Keratinocyte (primary cell): ENCODE measurements at regions not wholly inside any gene's neighbourhood (a gene's known extent, or its start where the extent isn't known, plus 50 kb on each side); places are given as distances from the start of the nearest gene placed in this dataset.

ENCODE experiments used
- DNase-seq: peaks from one replicate; pipeline ENCODE4 v3.0.0-alpha.2; 2011; ENCODE audit warnings: low read depth, missing footprints, low spot score
- FAIRE-seq: peaks from 2 replicates; lab custom pipeline; 2011; peaks lifted over from hg19 to GRCh38; lab: Jason Lieb, UNC
- H2AFZ ChIP-seq: 2 replicates; pipeline ENCODE4 v1.6.0; 2012; ENCODE audit warnings: low read length, control low read depth, inconsistent platforms; ENCODE audit not compliant: control insufficient read depth
- H3K27ac ChIP-seq: 2 replicates; pipeline ENCODE4 v1.5.1; 2011; ENCODE audit warnings: low read length; ENCODE audit not compliant: control insufficient read depth, insufficient read depth
- H3K27me3 ChIP-seq: 3 replicates; pipeline ENCODE4 v1.6.0; 2011; ENCODE audit warnings: low read length; ENCODE audit not compliant: control insufficient read depth, insufficient read depth; ENCODE audit errors: extremely low read depth
- H3K36me3 ChIP-seq, 2 experiments: 2 replicates in 1 of 2; 3 replicates in 1 of 2; pipeline ENCODE4 v1.5.1; 2011; ENCODE audit warnings: low read length in 2 of 2, mild to moderate bottlenecking in 1 of 2; ENCODE audit not compliant: control insufficient read depth in 2 of 2, insufficient read depth in 2 of 2; ENCODE audit errors: extremely low read depth in 1 of 2
- H3K4me1 ChIP-seq: 3 replicates; pipeline ENCODE4 v1.5.1; 2011; ENCODE audit warnings: low read length; ENCODE audit not compliant: control insufficient read depth, insufficient read depth; ENCODE audit errors: extremely low read depth
- H3K4me2 ChIP-seq: 3 replicates; pipeline ENCODE4 v1.6.0; 2011; ENCODE audit warnings: low read depth, low read length; ENCODE audit not compliant: control insufficient read depth, insufficient read depth; ENCODE audit errors: extremely low read depth
- H3K4me3 ChIP-seq, 3 experiments: fragments of 200-600 bp in 1 of 3; sonication (generic) in 1 of 3; 2 replicates in 2 of 3; 3 replicates in 1 of 3; pipeline ENCODE4 v1.5.1; 2011 to 2016; ENCODE audit warnings: low read length in 3 of 3, mild to moderate bottlenecking in 3 of 3, control low read depth in 2 of 3, inconsistent platforms in 1 of 3, low read depth in 1 of 3, mixed read lengths in 1 of 3, mixed run types in 1 of 3, moderate library complexity in 1 of 3; ENCODE audit not compliant: control insufficient read depth in 2 of 3, insufficient read depth in 2 of 3; ENCODE audit errors: extremely low read depth in 1 of 3
- H3K79me2 ChIP-seq: 2 replicates; pipeline ENCODE4 v1.6.0; 2012; ENCODE audit warnings: low read length; ENCODE audit not compliant: control insufficient read depth, insufficient read depth
- H3K9ac ChIP-seq: 3 replicates; pipeline ENCODE4 v1.6.0; 2011; ENCODE audit warnings: low read length; ENCODE audit not compliant: control insufficient read depth, insufficient read depth; ENCODE audit errors: extremely low read depth
- H3K9me1 ChIP-seq: 3 replicates; pipeline ENCODE4 v1.6.0; 2011; ENCODE audit warnings: low read length; ENCODE audit not compliant: control insufficient read depth, insufficient read depth; ENCODE audit errors: extremely low read depth
- H3K9me3 ChIP-seq: 2 replicates; pipeline ENCODE4 v1.5.1; 2012; ENCODE audit warnings: low read depth, low read length; ENCODE audit not compliant: control insufficient read depth
- H4K20me1 ChIP-seq: 3 replicates; pipeline ENCODE4 v1.6.0; 2011; ENCODE audit warnings: low read length; ENCODE audit not compliant: control insufficient read depth, insufficient read depth; ENCODE audit errors: extremely low read depth
- CTCF ChIP-seq, 3 experiments: IDR thresholded peaks in 1 of 3; conservative IDR thresholded peaks in 1 of 3; optimal IDR thresholded peaks in 1 of 3; 2 replicates in 2 of 3; 3 replicates in 1 of 3; pipeline versions ENCODE3 to v1.5.1; 2011; ENCODE audit warnings: low read length in 3 of 3, mild to moderate bottlenecking in 3 of 3, moderate library complexity in 2 of 3, control low read depth in 1 of 3, inconsistent platforms in 1 of 3; ENCODE audit not compliant: insufficient read depth in 2 of 3; ENCODE audit errors: extremely low read depth in 1 of 3
- EZH2 ChIP-seq: IDR thresholded peaks from one replicate; pipeline ENCODE4 v1.6.1; 2012; ENCODE audit warnings: inconsistent platforms, mild to moderate bottlenecking, low read length, moderate library complexity
- dilution Hi-C: fragments of 300-500 bp; cut with MboI; formaldehyde crosslinking; loops from one replicate; pipeline ENCODE4 v1.7.0; 2020; ENCODE audit warnings: low sequenced_read_pairs; ENCODE audit not compliant: extremely low pct_ligation_motif_present

GRCh38 chr6:8644306-8644705 lies 209.0 kb upstream of the SLC35B3 start:
- FAIRE-seq, result no peak
- Histone ChIP-seq H3K4me3 (no peak overlapping the region), H3K9ac (no peak overlapping the region), H3K9me1 (no peaks in the 10 kb centered on the region), H3K36me3 (no peaks in the 10 kb centered on the region), H3K27me3 (no peaks in the 10 kb centered on the region), H3K9me3 (no peaks in the 10 kb centered on the region), H2AFZ (no peak overlapping the region), H3K4me1 (no peaks in the 10 kb centered on the region), H4K20me1 (no peaks in the 10 kb centered on the region), H3K4me2 (no peak overlapping the region), H3K27ac (no peak overlapping the region), H3K79me2 (no peaks in the 10 kb centered on the region)
- DNase-seq, result no peak
- TF ChIP-seq CTCF (optimal IDR thresholded peaks at IDR 0.05 in 1 of 3, IDR thresholded peaks at IDR 0.05 in 1 of 3, conservative IDR thresholded peaks at IDR 0.05 in 1 of 3; ENCODE audit: extremely low read depth in 1 of 3, insufficient read depth in 2 of 3, low read length in 3 of 3) (no peak), EZH2 (no peak)
- dilution Hi-C loops, result no loop called here

GRCh38 chr6:8642854-8643253 lies 207.5 kb upstream of the SLC35B3 start:
- no peaks in the 10 kb centered on the region for H3K79me2 ChIP-seq
- H3K27me3 ChIP-seq, result no peaks in the 10 kb centered on the region
- H4K20me1 ChIP-seq, result no peaks in the 10 kb centered on the region
- no peak overlapping the region for H3K9ac ChIP-seq
- H3K4me1 ChIP-seq, result no peaks in the 10 kb centered on the region
- no peak for FAIRE-seq
- no peak overlapping the region for H3K4me2 ChIP-seq
- DNase-seq, result no peak
- no peak for TF ChIP-seq CTCF (optimal IDR thresholded peaks at IDR 0.05 in 1 of 3, IDR thresholded peaks at IDR 0.05 in 1 of 3, conservative IDR thresholded peaks at IDR 0.05 in 1 of 3; ENCODE audit: extremely low read depth in 1 of 3, insufficient read depth in 2 of 3, low read length in 3 of 3)
- no peak for TF ChIP-seq EZH2
- H3K9me3 ChIP-seq, result no peaks in the 10 kb centered on the region
- H3K4me3 ChIP-seq, result no peak overlapping the region
- dilution Hi-C loops, result no loop called here
- no peak overlapping the region for H2AFZ ChIP-seq
- H3K36me3 ChIP-seq, result no peaks in the 10 kb centered on the region
- H3K27ac ChIP-seq, result no peak overlapping the region
- H3K9me1 ChIP-seq, result no peaks in the 10 kb centered on the region
